Body of pancreas (tissue), 4 donors: ENCODE measurements at regions not wholly inside any gene's neighbourhood (a gene's known extent, or its start where the extent isn't known, plus 50 kb on each side); places are given as distances from the start of the nearest gene placed in this dataset.

Source experiments
- POLR2A ChIP-seq, 3 donors: fragments of 450-650 bp; IDR thresholded peaks; one replicate each; pipeline ENCODE4 v1.6.1; 2016; ENCODE audit warnings: antibody characterized with exemption in 3 of 3, mild to moderate bottlenecking in 2 of 3
- TF ChIP-seq, protein P1 (sequence below), 7 experiments: fragments of 450-650 bp in 4 of 7; fragments of 200-600 bp in 3 of 7; sonication (generic) in 3 of 7; IDR thresholded peaks; one replicate each; pipeline ENCODE4 v1.5.1; 2016 to 2019; ENCODE audit warnings: antibody characterized with exemption in 7 of 7

DNA sequence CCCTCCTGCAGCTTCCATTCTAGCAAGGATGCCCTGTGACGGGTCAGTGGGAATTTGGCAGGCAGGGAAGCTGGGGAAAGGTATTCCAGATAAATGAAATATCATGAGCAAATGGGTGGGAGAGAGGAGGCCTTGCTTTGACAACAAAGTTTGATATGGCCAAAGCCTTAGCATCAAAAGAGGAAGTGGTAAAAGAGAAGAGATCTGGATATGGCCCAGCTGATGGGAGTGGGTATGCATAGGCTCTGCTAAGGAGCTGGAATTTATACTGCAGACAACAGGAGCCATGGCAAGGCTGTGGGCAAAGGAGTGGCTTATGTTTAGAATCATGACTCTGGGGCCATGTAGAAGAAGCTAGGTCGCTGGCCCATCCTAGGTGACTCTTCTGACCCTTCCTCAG is 89.2 kb downstream of the PJA1 start:
- TF ChIP-seq POLR2A (IDR thresholded peaks at IDR 0.05) = no peak
- TF ChIP-seq, protein P1, sequence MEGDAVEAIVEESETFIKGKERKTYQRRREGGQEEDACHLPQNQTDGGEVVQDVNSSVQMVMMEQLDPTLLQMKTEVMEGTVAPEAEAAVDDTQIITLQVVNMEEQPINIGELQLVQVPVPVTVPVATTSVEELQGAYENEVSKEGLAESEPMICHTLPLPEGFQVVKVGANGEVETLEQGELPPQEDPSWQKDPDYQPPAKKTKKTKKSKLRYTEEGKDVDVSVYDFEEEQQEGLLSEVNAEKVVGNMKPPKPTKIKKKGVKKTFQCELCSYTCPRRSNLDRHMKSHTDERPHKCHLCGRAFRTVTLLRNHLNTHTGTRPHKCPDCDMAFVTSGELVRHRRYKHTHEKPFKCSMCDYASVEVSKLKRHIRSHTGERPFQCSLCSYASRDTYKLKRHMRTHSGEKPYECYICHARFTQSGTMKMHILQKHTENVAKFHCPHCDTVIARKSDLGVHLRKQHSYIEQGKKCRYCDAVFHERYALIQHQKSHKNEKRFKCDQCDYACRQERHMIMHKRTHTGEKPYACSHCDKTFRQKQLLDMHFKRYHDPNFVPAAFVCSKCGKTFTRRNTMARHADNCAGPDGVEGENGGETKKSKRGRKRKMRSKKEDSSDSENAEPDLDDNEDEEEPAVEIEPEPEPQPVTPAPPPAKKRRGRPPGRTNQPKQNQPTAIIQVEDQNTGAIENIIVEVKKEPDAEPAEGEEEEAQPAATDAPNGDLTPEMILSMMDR (IDR thresholded peaks at IDR 0.05) = no peak
